H1 (cell line): ENCODE measurements at regions not wholly inside any gene's neighbourhood (a gene's known extent, or its start where the extent isn't known, plus 50 kb on each side); places are given as distances from the start of the nearest gene placed in this dataset.

Experiments
- ASH2L ChIP-seq: fragments of 200-600, 300-600 bp; sonication (generic); IDR thresholded peaks from one replicate; pipeline ENCODE4 v1.7.1; 2017; ENCODE audit warnings: low read length
- CREB1 ChIP-seq: IDR thresholded peaks from 2 replicates; pipeline ENCODE4 v1.6.1; 2012; ENCODE audit warnings: inconsistent platforms
- HDAC6 ChIP-seq: IDR thresholded peaks from one replicate; pipeline ENCODE4 v1.7.1; 2012; ENCODE audit warnings: low read depth, mild to moderate bottlenecking, inconsistent platforms, low read length, moderate library complexity
- JUN ChIP-seq: IDR thresholded peaks from 2 replicates; pipeline ENCODE4 v1.6.1; 2011; ENCODE audit warnings: low read depth, mild to moderate bottlenecking, improper control_type of control experiment, low read length
- KDM1A ChIP-seq: fragments of 200-600, 300-600 bp; sonication (generic); IDR thresholded peaks from 2 replicates; pipeline ENCODE4 v1.7.1; 2016; ENCODE audit warnings: mild to moderate bottlenecking, low read length, borderline replicate concordance
- KDM5A ChIP-seq: fragments of 200-600 bp; IDR thresholded peaks from 2 replicates; pipeline ENCODE4 v1.7.1; 2012; ENCODE audit warnings: mild to moderate bottlenecking, low read length, inconsistent platforms, mixed read lengths
- PHF8 ChIP-seq: fragments of 200-600 bp; sonication (generic); conservative IDR thresholded peaks from 2 replicates; pipeline ENCODE4 v1.7.1; 2012; ENCODE audit warnings: low read depth, mild to moderate bottlenecking, inconsistent platforms, low read length, moderate library complexity
- SIRT6 ChIP-seq: IDR thresholded peaks from one replicate; pipeline ENCODE4 v1.7.1; 2012; ENCODE audit warnings: low read length, inconsistent platforms
- SIX5 ChIP-seq: IDR thresholded peaks from 2 replicates; pipeline ENCODE4 v1.6.1; 2011; ENCODE audit warnings: mild to moderate bottlenecking, low read depth, low read length
- TAF1 ChIP-seq: IDR thresholded peaks from 2 replicates; pipeline ENCODE4 v1.6.1; 2011; ENCODE audit warnings: mild to moderate bottlenecking, low read depth, low read length
- TCF12 ChIP-seq: IDR thresholded peaks from 2 replicates; pipeline ENCODE4 v1.6.1; 2011; ENCODE audit warnings: low read depth, mild to moderate bottlenecking, low read length
- TF ChIP-seq, protein P1 (sequence below): fragments of 300-600 bp; sonication (generic); IDR thresholded peaks from 2 replicates; pipeline ENCODE4 v1.7.1; 2012; ENCODE audit warnings: low read length, moderate library complexity, mild to moderate bottlenecking, inconsistent platforms; ENCODE audit not compliant: insufficient replicate concordance
- TF ChIP-seq, protein P2 (sequence below): IDR thresholded peaks from 2 replicates; pipeline ENCODE4 v1.6.1; 2012; ENCODE audit warnings: inconsistent platforms

- TF ChIP-seq, protein P1, sequence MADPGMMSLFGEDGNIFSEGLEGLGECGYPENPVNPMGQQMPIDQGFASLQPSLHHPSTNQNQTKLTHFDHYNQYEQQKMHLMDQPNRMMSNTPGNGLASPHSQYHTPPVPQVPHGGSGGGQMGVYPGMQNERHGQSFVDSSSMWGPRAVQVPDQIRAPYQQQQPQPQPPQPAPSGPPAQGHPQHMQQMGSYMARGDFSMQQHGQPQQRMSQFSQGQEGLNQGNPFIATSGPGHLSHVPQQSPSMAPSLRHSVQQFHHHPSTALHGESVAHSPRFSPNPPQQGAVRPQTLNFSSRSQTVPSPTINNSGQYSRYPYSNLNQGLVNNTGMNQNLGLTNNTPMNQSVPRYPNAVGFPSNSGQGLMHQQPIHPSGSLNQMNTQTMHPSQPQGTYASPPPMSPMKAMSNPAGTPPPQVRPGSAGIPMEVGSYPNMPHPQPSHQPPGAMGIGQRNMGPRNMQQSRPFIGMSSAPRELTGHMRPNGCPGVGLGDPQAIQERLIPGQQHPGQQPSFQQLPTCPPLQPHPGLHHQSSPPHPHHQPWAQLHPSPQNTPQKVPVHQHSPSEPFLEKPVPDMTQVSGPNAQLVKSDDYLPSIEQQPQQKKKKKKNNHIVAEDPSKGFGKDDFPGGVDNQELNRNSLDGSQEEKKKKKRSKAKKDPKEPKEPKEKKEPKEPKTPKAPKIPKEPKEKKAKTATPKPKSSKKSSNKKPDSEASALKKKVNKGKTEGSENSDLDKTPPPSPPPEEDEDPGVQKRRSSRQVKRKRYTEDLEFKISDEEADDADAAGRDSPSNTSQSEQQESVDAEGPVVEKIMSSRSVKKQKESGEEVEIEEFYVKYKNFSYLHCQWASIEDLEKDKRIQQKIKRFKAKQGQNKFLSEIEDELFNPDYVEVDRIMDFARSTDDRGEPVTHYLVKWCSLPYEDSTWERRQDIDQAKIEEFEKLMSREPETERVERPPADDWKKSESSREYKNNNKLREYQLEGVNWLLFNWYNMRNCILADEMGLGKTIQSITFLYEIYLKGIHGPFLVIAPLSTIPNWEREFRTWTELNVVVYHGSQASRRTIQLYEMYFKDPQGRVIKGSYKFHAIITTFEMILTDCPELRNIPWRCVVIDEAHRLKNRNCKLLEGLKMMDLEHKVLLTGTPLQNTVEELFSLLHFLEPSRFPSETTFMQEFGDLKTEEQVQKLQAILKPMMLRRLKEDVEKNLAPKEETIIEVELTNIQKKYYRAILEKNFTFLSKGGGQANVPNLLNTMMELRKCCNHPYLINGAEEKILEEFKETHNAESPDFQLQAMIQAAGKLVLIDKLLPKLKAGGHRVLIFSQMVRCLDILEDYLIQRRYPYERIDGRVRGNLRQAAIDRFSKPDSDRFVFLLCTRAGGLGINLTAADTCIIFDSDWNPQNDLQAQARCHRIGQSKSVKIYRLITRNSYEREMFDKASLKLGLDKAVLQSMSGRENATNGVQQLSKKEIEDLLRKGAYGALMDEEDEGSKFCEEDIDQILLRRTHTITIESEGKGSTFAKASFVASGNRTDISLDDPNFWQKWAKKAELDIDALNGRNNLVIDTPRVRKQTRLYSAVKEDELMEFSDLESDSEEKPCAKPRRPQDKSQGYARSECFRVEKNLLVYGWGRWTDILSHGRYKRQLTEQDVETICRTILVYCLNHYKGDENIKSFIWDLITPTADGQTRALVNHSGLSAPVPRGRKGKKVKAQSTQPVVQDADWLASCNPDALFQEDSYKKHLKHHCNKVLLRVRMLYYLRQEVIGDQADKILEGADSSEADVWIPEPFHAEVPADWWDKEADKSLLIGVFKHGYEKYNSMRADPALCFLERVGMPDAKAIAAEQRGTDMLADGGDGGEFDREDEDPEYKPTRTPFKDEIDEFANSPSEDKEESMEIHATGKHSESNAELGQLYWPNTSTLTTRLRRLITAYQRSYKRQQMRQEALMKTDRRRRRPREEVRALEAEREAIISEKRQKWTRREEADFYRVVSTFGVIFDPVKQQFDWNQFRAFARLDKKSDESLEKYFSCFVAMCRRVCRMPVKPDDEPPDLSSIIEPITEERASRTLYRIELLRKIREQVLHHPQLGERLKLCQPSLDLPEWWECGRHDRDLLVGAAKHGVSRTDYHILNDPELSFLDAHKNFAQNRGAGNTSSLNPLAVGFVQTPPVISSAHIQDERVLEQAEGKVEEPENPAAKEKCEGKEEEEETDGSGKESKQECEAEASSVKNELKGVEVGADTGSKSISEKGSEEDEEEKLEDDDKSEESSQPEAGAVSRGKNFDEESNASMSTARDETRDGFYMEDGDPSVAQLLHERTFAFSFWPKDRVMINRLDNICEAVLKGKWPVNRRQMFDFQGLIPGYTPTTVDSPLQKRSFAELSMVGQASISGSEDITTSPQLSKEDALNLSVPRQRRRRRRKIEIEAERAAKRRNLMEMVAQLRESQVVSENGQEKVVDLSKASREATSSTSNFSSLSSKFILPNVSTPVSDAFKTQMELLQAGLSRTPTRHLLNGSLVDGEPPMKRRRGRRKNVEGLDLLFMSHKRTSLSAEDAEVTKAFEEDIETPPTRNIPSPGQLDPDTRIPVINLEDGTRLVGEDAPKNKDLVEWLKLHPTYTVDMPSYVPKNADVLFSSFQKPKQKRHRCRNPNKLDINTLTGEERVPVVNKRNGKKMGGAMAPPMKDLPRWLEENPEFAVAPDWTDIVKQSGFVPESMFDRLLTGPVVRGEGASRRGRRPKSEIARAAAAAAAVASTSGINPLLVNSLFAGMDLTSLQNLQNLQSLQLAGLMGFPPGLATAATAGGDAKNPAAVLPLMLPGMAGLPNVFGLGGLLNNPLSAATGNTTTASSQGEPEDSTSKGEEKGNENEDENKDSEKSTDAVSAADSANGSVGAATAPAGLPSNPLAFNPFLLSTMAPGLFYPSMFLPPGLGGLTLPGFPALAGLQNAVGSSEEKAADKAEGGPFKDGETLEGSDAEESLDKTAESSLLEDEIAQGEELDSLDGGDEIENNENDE: no peak
- TF ChIP-seq, protein P2, sequence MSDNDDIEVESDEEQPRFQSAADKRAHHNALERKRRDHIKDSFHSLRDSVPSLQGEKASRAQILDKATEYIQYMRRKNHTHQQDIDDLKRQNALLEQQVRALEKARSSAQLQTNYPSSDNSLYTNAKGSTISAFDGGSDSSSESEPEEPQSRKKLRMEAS: no peak
- TF ChIP-seq SIRT6: no peak
- TF ChIP-seq SIX5: no peak
- TF ChIP-seq ASH2L: no peak
- TF ChIP-seq KDM5A: no peak
- no peak for TF ChIP-seq HDAC6
- no peak for TF ChIP-seq CREB1
- no peak for TF ChIP-seq TAF1
- no peak for TF ChIP-seq TCF12
- TF ChIP-seq JUN: no peak
- TF ChIP-seq KDM1A: no peak
- no peak for TF ChIP-seq PHF8
These were observed 1294.9 kb upstream of the CDH8 start (continued) for GRCh38 chr16:63331111-63331510.
